HG03064 (cell line): ENCODE measurements at regions not wholly inside any gene's neighbourhood (a gene's known extent, or its start where the extent isn't known, plus 50 kb on each side); places are given as distances from the start of the nearest gene placed in this dataset.
"Not testable (repeated sequence)": the region's sequence is repeated elsewhere in the genome, so short reads cannot be mapped to it uniquely, and the experiment has no call there.

Experiments
- ATAC-seq: cut with Tn5 transposase; IDR thresholded peaks from one replicate; pipeline ENCODE4 v1.9.1; 2021; ENCODE audit warnings: low read depth; ENCODE audit not compliant: unreplicated experiment

DNA sequence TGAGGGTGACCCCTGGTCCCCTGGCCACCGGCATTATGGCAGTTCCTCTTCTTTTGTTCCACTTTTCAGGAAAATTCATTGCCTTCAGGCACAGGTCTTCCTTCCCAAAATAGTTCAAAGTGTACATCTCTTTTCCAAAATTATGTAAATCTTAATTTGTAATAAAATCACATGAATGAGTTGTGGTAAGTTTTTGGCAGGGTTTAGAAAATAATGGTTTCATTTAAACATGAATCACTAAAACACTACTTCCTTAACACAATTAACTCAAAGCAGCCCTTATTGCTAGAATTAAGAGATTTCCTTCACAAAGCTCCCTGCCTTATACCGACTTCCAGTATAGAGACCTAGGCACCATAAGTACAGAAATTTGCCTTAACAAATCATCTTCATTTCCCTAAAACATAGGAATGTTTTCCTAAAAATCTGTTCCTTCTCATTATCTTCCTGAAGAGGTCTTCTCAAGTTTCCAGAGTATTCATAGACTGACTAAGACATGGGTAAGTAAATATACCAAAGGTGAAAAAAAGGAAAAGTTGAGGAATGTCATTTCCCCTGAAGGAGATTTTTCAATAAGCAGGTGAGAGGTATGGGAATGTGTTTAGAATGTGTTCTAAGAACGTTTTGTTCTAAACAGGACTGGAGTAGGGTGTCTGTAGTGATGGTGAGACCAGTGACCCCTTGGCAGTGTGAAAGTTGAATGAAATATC, 148.2 kb upstream of the CITED2 start:
- ATAC-seq, result no peak

DNA sequence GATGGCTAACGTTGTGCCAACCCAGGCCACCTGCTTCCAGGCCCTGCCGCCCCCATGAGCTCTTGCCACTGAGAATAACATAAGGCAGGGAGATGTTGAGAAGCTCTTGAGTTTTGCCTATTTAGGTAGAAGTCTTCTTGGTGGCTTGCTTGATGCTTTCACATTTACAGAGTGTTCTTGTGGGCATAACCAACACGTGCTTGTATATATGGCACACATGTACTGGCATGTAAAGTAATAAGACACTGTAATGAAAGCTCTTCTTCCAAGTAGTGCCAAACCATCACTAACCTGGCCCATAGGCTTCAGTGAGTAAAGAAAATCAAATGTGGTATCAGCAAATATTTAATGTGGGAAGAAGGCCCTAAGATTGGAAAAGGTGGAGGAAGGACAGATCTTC, 146.9 kb upstream of the CITED2 start:
- ATAC-seq, result no peak

DNA sequence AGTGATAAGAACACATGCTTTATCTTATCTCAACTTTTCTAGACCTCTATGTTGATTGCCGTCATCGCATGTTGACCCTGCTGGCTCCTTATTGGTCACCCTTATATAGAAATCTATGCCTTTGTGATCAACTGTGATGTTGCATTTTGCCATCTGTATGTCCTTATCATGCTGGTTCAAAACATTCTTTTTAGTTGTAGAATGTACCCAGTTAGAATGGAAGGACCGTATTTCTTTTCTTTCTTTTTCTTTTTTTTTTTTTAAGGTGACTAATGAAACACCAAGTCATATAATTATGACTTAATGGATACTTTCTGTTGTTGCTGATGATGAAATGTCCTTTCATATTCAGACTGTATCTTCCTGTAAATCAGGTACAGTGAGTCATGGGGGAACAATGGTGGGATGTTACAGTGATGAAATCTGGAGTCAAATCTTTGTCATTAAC, 145.9 kb upstream of the CITED2 start:
- no peak for ATAC-seq

DNA sequence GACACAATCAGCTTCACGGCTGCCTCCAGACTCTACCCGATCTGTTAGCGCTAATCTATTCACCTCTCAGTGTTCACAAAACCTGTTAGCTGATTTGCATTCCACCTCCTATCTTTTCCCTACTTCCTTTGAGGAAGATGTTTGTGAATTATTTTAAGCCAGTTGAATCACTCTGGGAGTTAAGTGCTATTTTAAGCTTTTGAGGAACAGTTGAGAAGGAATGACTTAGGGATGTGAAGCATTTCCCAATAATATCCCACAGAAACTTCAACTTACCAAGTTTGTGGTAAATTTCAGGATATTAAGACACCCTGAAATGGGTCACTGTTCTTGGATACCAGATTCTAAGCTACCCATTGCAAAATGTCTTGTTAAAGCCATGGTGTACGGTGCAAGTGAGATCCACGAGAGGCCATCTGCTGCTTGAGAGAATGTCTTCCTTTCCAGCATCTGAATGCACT, 145.2 kb upstream of the CITED2 start:
- no peak for ATAC-seq

GRCh38 chr6:139519097-139519496, 144.6 kb upstream of the CITED2 start:
- no peak for ATAC-seq

- no peak for ATAC-seq
Observed at GRCh38 chr6:139518556-139519091, 144.2 kb upstream of the CITED2 start.

DNA sequence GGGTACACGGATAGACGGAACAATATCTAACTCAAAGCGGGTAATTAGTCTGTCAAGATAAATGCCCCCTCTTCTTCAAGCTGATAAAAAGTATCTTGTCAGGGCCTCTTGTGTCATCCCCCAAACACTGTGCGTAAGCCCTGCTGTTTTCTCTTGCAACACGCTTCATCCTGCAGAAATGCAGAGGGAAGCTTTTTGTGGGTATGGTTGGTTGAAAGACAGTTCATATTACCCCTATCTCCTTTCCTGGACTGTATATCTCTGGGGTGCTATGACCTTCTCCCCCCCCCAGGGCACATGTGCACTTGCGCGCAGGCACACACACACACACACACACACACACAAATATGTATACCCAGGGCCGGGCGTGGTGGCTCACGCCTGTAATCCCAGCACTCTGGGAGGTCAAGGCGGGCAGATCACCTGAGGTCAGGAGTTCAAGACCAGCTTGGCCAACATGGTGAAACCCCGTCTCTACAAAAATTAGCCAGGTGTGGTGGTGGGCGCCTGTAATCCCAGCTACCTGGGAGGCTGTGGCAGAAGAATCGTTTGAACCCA, 143.6 kb upstream of the CITED2 start:
- ATAC-seq, result not testable (repeated sequence)

DNA sequence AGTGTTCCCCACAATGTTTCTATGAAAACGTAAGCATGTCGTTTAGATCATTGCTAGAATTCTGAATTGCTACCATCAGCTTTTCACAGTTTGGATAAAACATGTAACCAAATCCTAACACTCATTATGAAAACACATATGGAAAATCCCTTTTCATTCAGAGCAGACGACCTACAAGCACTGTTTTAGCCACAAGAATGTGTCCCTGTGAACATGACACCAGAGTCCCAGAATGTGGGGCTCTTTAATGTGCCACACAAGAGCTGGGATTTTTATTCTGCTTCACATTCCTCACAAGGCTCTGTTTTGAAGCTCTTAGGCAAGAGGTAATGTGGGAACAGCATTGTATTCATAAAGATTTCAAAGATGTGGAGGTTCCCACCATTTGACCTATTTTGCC, 141.1 kb upstream of the CITED2 start:
- no peak for ATAC-seq

DNA sequence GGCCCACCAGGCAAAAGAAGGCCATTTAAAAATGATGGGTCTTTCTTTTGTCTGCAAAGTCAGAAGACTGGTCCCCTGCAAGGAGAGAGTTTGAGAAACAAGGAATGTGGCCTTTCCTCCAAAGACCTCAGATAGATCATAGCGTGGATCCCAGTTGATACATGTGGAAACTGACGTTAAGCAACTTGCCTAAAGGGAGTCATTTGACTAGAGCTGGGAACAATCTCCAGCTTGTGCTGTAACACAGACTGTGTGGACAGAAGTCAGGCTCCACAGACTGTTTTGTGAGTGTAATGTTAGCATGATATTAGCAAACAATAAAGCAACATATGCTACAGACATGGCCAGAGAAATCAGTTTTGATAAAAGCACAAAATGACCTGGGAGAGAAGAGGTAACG, 140.4 kb upstream of the CITED2 start:
- ATAC-seq, result no peak

- ATAC-seq, result no peak
Observed at GRCh38 chr6:139510040-139510790, 135.8 kb upstream of the CITED2 start.

GRCh38 chr6:139509167-139509566, 134.7 kb upstream of the CITED2 start:
- ATAC-seq, result no peak

GRCh38 chr6:139508576-139508975, 134.1 kb upstream of the CITED2 start:
- no peak for ATAC-seq

- ATAC-seq, result no peak
Observed at GRCh38 chr6:139508023-139508422, 133.6 kb upstream of the CITED2 start.

DNA sequence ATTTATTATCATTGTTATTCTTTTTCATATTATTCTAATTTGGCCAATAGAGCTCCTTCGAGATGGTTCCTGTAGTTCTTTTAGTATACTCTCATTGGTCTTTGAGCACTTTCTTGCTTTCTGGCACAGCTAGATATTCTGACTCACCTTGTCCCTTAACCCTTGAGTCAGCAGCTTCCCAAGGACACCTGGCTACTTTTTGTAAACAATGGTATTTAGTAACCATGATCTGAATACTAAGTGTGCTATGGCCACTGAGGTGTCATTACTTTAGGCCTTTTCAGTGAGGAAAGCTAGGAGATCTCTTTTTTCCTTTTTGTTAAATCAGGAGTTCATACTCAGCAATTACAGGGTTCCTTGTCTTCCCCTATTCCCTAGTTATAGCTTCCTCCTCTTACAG, 126.5 kb upstream of the CITED2 start:
- no peak for ATAC-seq

DNA sequence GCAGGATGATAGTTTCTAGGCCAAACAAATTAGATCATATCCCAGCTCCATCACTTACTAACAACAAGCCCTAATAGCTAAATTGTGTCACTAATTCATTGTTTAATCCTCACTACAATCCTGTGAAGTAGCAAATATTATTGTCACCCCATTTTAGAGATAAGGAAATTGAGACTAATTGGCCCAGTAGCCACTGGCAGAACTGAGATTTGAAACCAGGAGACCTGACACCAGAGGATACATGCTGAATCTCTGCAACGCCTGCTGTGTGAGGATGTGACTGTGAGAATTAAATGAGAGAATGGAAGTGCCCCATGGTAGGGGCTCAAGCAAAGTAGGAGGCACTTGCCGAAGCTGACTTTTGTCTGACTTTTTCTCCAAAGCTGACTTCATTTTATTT, 124.3 kb upstream of the CITED2 start:
- no peak for ATAC-seq

DNA sequence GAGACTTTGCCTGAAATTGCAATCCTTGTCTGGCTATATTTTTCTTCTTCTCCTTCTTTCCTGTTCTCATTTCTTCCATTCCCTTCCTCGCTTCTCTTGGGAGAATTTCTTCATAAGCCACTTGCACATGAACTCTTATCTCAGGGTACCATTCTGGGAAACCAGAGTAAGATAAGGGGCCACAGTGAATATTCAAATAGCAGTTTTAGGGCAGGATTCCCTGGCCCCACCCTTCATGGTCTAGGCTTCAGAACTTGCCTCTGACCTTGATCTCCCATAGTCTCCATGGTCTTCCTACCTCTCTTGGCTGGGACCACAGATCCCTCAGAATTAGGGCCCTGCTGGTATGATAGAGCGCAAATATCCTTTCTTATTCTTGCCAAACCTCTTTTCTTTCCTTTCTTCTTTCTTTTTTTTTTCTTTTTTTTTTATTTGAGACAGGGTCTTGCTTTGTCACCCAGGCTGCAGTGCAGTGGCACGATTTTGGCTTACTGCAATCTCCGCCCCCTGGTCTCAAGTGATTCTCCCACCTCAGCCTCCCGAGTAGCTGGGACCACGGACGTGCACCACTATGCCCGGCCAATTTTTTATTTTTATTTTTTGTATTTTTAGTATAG, 123.0 kb upstream of the CITED2 start:
- ATAC-seq, result no peak

- ATAC-seq, result no peak
Observed at GRCh38 chr6:139496654-139497344, 122.4 kb upstream of the CITED2 start.

DNA sequence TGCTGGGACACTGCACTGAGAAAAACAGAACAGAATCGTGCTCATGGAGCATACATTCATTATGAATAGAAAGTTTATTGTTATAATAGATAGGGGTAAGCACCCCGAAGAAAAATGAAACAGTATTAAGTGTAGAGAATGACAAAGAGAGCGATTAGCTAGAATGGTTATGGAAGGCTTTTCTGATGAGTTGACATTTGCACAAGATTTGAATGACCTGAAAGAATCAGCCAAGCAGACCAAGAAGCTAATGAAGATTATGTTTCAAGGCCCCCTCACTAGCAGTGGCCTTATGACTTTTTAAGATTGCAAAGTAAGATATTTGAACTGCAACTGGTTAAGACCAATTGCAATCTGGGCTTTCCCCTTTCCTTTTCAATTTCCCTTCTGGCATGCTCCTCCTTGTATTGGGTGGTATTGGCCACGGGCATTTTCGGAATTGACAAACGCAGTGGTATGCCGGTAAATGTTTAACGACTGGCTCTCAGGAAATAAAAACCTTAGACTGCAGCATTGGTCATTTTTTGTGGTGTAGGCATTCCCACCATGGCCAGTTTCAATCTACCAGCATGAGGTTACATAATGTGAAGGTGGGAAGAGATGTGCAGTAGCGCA, 120.0 kb upstream of the CITED2 start:
- no peak for ATAC-seq

GRCh38 chr6:139490482-139490881, 116.0 kb upstream of the CITED2 start:
- no peak for ATAC-seq

- ATAC-seq, result no peak
Observed at GRCh38 chr6:139486476-139486799, 112.0 kb upstream of the CITED2 start.
